Naive thymus-derived CD4-positive, alpha-beta T cell (primary cell): ENCODE measurements at regions not wholly inside any gene's neighbourhood (a gene's known extent, or its start where the extent isn't known, plus 50 kb on each side); places are given as distances from the start of the nearest gene placed in this dataset.
"Not testable (repeated sequence)": the region's sequence is repeated elsewhere in the genome, so short reads cannot be mapped to it uniquely, and the experiment has no call there.

Experiments used
- ATAC-seq: fragments of 150-1000 bp; cut with Tn5 transposase; 2 replicates; pipeline ENCODE4 v1.10.0; 2021; ENCODE audit warnings: mild to moderate bottlenecking, moderate library complexity
- CTCF ChIA-PET: fragments of 350-600 bp; sonication (Branson Sonifier 250); formaldehyde crosslinking; loops from one replicate; lab custom pipeline; 2021; ENCODE audit warnings: antibody characterized with exemption; lab: Charles Lee
- POLR2A ChIA-PET: fragments of 350-600 bp; sonication (Branson Sonifier 250); formaldehyde crosslinking; loops from one replicate; lab custom pipeline; 2021; ENCODE audit warnings: antibody characterized with exemption, inconsistent platforms; lab: Charles Lee
- DNase-seq, 9 donors: peaks; one replicate each; pipeline versions ENCODE4 v3.0.0 to v3.0.0-alpha.2; 2020 to 2022; ENCODE audit warnings: mixed read lengths in 1 of 9
- H3K27ac ChIP-seq: one replicate; pipeline ENCODE4 v1.7.0; 2013; ENCODE audit warnings: mild to moderate bottlenecking, low read depth, low read length, moderate library complexity
- H3K27me3 ChIP-seq, 2 donors: one replicate each; pipeline ENCODE4 v1.7.0; 2013; ENCODE audit warnings: low read length in 2 of 2, mild to moderate bottlenecking in 2 of 2, moderate library complexity in 2 of 2; ENCODE audit not compliant: control insufficient read depth in 2 of 2, insufficient read depth in 2 of 2
- H3K36me3 ChIP-seq, 3 experiments: 1 replicate in 2 of 3; 2 replicates in 1 of 3; pipeline ENCODE4 v1.7.0; 2013; ENCODE audit warnings: low read length in 3 of 3, mild to moderate bottlenecking in 3 of 3, moderate library complexity in 1 of 3; ENCODE audit not compliant: insufficient read depth in 3 of 3, control insufficient read depth in 2 of 3
- H3K4me1 ChIP-seq, 2 donors: one replicate each; pipeline ENCODE4 v1.7.0; 2013; ENCODE audit warnings: low read length in 2 of 2, mild to moderate bottlenecking in 2 of 2, moderate library complexity in 1 of 2; ENCODE audit not compliant: control insufficient read depth in 2 of 2, insufficient read depth in 2 of 2
- H3K4me3 ChIP-seq: 2 replicates; pipeline ENCODE4 v1.7.0; 2013; ENCODE audit warnings: mild to moderate bottlenecking, low read length
- H3K9me3 ChIP-seq, 3 experiments: 1 replicate in 2 of 3; 2 replicates in 1 of 3; pipeline ENCODE4 v1.7.0; 2013; ENCODE audit warnings: low read length in 3 of 3; ENCODE audit not compliant: control insufficient read depth in 2 of 3
- H3K27ac Mint-ChIP-seq, 9 donors: one replicate each; pipeline ENCODE4 v1.8.0; 2020 to 2022; ENCODE audit warnings: mixed read lengths in 9 of 9, mild to moderate bottlenecking in 8 of 9, moderate library complexity in 5 of 9, inconsistent platforms in 2 of 9
- H3K27me3 Mint-ChIP-seq, 5 donors: one replicate each; pipeline ENCODE4 v1.8.0; 2021 to 2022; ENCODE audit warnings: mixed read lengths in 5 of 5, mild to moderate bottlenecking in 1 of 5
- H3K36me3 Mint-ChIP-seq, 5 donors: one replicate each; pipeline ENCODE4 v1.8.0; 2020 to 2022; ENCODE audit warnings: mixed read lengths in 5 of 5, mild to moderate bottlenecking in 3 of 5, inconsistent platforms in 1 of 5
- H3K4me1 Mint-ChIP-seq, 7 donors: one replicate each; pipeline ENCODE4 v1.8.0; 2020 to 2022; ENCODE audit warnings: mixed read lengths in 7 of 7, mild to moderate bottlenecking in 3 of 7, inconsistent platforms in 1 of 7
- H3K4me3 Mint-ChIP-seq, 10 donors: one replicate each; pipeline ENCODE4 v1.8.0; 2020 to 2022; ENCODE audit warnings: mild to moderate bottlenecking in 10 of 10, mixed read lengths in 10 of 10, moderate library complexity in 6 of 10, inconsistent platforms in 2 of 10
- H3K9me3 Mint-ChIP-seq, 11 donors: one replicate each; pipeline ENCODE4 v1.8.0; 2020 to 2022; ENCODE audit warnings: mixed read lengths in 11 of 11, mild to moderate bottlenecking in 4 of 11, inconsistent platforms in 1 of 11, moderate library complexity in 1 of 11
- intact Hi-C, 2 donors: fragments of 100-400 bp; cut with micrococcal nuclease; formaldehyde crosslinking; loops; one replicate each; pipeline ENCODE4 v1.15.1; 2023

DNA sequence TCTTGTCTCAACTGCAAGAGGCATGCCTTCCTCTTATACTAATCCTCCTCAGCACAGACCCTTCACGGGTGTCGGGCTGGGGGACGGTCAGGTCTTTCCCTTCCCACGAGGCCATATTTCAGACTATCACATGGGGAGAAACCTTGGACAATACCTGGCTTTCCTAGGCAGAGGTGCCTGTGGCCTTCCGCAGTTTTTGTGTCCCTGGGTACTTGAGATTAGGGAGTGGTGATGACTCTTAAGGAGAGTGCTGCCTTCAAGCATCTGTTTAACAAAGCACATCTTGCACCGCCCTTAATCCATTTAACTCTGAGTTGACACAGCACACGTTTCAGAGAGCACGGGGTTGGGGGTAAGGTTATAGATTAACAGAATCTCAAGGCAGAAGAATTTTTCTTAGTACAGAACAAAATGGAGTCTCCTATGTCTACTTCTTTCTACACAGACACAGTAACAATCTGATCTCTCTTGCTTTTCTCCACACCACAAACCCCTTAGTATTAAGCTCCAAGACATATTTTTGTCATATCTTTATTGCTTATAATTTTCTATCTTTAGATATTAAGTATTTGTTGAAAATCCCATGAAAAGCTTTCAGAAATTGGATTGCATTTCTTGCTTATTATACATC lies 72.8 kb upstream of the LPCAT1 start:
- H3K4me3 Mint-ChIP-seq, H3K9me3 ChIP-seq, H3K27ac Mint-ChIP-seq, DNase-seq, POLR2A ChIA-PET, H3K27me3 Mint-ChIP-seq, CTCF ChIA-PET, H3K27me3 ChIP-seq, H3K4me3 ChIP-seq, intact Hi-C loops, H3K4me1 ChIP-seq, H3K9me3 Mint-ChIP-seq, H3K36me3 ChIP-seq, ATAC-seq: not testable (repeated sequence)
- peaks cover 0 to 14% (median 8%) of the 10 kb centered on the region in 7 donors for H3K4me1 Mint-ChIP-seq
- peak overlapping the region; percentile 35 for H3K27ac ChIP-seq
- H3K36me3 Mint-ChIP-seq = peaks cover 0 to 19% (median 8%) of the 10 kb centered on the region in 5 donors

DNA sequence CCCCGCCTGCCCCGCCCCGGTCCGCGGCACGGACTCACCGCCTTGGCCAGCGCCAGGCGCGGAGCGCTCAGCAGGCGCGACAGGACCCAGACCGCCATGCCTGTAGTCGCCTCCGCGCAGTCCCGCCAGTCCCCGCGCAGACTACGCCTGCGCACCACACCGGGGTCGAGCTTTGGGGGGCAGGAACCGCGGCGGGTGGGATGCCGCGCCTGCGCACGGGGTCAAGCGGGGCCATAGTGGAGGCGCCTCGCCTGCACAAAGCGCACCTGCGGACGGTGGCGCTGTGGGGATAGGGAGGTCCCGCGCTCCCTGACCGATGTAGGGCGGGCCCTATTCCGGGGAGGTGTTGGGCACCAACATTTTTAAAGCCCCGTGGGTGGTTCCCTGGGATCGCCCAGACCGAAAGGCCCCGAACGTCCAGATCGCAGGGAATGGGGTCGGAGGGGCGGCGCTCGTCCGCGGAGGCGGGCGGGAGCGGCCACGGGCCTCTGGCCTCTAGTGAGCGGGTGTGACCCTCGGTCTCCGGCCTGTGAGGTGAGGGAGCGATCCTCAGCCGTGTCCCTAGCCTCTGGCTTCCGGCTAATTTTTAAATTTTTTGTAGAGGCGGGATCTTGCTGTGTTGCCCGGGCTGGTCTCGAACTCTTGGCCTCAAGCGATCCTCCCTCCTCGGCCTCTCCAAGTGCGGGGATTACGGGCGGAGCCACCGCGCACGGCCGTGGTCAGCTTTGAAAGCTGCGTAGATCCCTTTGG lies 70.8 kb upstream of the LPCAT1 start:
- Mint-ChIP-seq H3K4me3 (peak overlapping the region; percentile 53 to 86 (median 78)), H3K27me3 (peaks cover 0 to 3% (median 0%) of the 10 kb centered on the region in 5 donors), H3K27ac (peak overlapping the region in 3 of 9 donors; percentile 54 to 81 (median 77)), H3K36me3 (peaks cover 0 to 7% (median 5%) of the 10 kb centered on the region in 5 donors), H3K4me1 (peaks cover 0 to 16% (median 8%) of the 10 kb centered on the region in 7 donors), H3K9me3 (no peaks in the 10 kb centered on the region)
- Histone ChIP-seq H3K36me3 (no peaks in the 10 kb centered on the region), H3K4me3 (peak overlapping the region; percentile 71), H3K9me3 (no peaks in the 10 kb centered on the region), H3K27ac (peak overlapping the region; percentile 58), H3K4me1 (no peaks in the 10 kb centered on the region), H3K27me3 (no peaks in the 10 kb centered on the region)
- POLR2A ChIA-PET = interaction anchor here (1.3 kb wide), 1 partner anchor 58 kb away, joined by 5 read pairs; no protein-coding TSS in a partner anchor
- intact Hi-C loops = loop anchor here in 1 of 2 donors (1.0 kb wide), 4 partner anchors 47 to 426 kb away; partner anchors contain the start of gene LPCAT1
- CTCF ChIA-PET = interaction anchor here (0.7 kb wide), 1 partner anchor 605 kb away, joined by 3 read pairs; no protein-coding TSS in a partner anchor
- ATAC-seq (peak; percentile 91), DNase-seq (peak; percentile 10 to 75 (median 64))

DNA sequence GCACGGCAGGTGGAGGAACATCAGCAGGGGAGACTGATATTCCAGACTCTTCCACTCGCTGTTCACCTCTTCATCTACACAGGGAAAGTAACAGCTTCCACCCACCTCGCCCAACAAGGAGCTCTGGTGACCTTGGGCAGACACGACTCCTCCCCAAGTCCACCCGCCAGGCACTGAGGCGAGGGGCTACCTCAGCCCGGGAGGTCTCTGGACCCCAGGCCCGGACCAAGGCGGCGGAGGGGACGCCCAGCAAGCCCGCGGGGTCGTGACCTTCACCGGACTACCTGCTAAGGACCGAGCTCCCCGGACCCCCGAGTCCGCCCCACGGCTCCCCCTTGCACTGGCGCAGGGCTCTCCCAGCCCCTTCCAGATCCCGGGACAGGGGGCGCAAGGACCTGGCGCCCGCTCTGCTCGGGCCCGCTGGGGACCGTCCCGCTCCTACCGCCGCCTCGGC lies 70.2 kb upstream of the LPCAT1 start:
- Mint-ChIP-seq H3K9me3 (no peaks in the 10 kb centered on the region), H3K4me3 (peak overlapping the region in 9 of 10 donors; percentile 44 to 86 (median 79)), H3K27ac (peak overlapping the region in 3 of 9 donors; percentile 32 to 64 (median 57)), H3K36me3 (peaks cover 0 to 6% (median under 1%) of the 10 kb centered on the region in 5 donors), H3K27me3 (peaks cover 0 to 3% (median 0%) of the 10 kb centered on the region in 5 donors), H3K4me1 (peaks cover 0 to 16% (median 8%) of the 10 kb centered on the region in 7 donors)
- ATAC-seq (no peak), DNase-seq (peak in 2 of 9 donors; percentile 6 to 23)
- ChIA-PET CTCF (interaction anchor here (0.7 to 1.2 kb wide), 2 partner anchors 51 to 604 kb away, joined by 3 read pairs; no protein-coding TSS in a partner anchor), POLR2A (interaction anchor here (0.5 to 1.3 kb wide), 3 partner anchors 28 to 212 kb away, joined by 3 to 5 read pairs (median 4); no protein-coding TSS in a partner anchor)
- H3K4me3 ChIP-seq = peak overlapping the region; percentile 71
- intact Hi-C loops = loop anchor here in 1 of 2 donors (1.0 kb wide), 4 partner anchors 47 to 426 kb away; partner anchors contain the start of gene LPCAT1
- H3K9me3 ChIP-seq = no peaks in the 10 kb centered on the region
- no peaks in the 10 kb centered on the region for H3K4me1 ChIP-seq
- no peaks in the 10 kb centered on the region for H3K27me3 ChIP-seq
- H3K36me3 ChIP-seq = peaks cover 0 to under 1% (median 0%) of the 10 kb centered on the region in 3 experiments
- peak overlapping the region; percentile 58 for H3K27ac ChIP-seq

DNA sequence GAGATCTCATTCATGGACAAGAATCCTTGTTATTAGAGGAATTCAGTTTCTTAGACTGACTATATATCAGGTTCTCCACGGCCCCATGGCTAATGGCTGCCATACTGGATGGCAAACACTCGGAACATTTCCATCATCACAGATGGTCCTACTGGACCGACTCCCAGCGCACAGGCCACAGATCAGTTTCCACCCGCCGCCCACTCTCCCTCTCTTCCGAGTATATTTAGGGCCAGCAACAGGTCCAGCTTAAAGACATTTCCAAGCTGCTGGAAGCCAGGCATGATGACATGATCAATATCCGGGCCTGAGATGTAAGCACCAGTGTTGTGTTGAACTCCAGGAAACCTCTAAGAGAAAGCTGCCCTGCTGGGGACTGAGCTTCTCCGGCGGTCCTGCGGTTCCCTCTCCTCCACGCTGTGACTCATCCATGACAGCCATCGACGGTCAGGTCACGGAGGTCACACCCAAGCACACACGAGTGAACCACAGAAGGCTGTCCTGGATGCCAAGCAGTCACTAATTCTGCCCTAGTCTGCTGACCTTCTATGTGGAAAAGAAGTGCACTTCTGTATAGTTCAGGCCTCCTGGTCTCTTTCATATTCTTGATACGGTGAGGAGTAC lies 64.4 kb upstream of the LPCAT1 start:
- H3K9me3 ChIP-seq, CTCF ChIA-PET, H3K27me3 ChIP-seq, H3K27me3 Mint-ChIP-seq, H3K9me3 Mint-ChIP-seq, H3K4me3 ChIP-seq, intact Hi-C loops, POLR2A ChIA-PET, H3K4me1 ChIP-seq, DNase-seq, H3K27ac Mint-ChIP-seq, ATAC-seq, H3K4me3 Mint-ChIP-seq, H3K27ac ChIP-seq: not testable (repeated sequence)
- Mint-ChIP-seq H3K36me3 (peaks cover 0 to 34% (median 21%) of the 10 kb centered on the region in 5 donors), H3K4me1 (peaks cover 0 to 15% (median 3%) of the 10 kb centered on the region in 7 donors)
- peaks cover 0 to 15% (median 4%) of the 10 kb centered on the region in 3 experiments for H3K36me3 ChIP-seq

DNA sequence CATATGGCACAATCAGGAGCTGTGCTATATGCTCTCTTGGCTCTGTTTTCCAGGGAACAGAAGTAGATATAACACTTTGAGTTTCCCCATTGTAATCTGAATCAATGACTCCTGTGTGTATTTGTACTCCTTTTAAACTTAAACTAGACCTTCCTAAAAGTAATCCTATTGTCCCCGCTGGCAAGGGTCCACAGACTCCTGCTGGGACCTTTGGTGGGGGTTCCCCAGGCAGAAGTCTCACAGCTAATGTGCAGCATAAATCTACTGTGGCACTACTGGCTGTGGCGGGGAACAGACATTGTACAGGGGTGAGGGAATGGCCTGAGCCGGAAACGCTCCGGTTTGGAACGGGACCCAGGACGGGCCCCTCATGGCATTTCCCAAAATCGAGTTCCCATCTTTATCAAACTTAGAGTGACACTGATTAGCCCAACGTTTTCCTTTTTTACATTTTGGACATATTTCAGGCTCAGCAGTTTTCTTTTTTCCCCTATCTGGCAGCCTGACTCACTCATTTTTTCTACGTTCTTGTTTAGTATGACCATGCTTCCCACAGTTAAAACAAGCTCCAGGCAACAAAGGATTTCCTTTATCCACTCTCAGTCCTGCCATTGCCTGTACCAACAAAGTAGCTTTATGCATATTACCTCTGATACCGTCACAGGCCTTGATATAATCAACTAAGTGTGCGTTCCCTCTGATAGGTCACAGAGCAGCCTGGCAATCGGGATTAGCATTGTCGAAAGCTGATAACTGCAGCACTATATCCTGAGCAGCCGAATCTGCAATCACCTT lies 59.5 kb upstream of the LPCAT1 start:
- POLR2A ChIA-PET, CTCF ChIA-PET, H3K9me3 Mint-ChIP-seq, H3K36me3 ChIP-seq, H3K9me3 ChIP-seq, ATAC-seq, H3K27ac Mint-ChIP-seq, H3K4me3 ChIP-seq, H3K4me3 Mint-ChIP-seq, H3K27ac ChIP-seq, H3K27me3 Mint-ChIP-seq, H3K4me1 ChIP-seq, DNase-seq, H3K27me3 ChIP-seq, intact Hi-C loops, H3K4me1 Mint-ChIP-seq: not testable (repeated sequence)
- H3K36me3 Mint-ChIP-seq = peaks cover 9 to 39% (median 36%) of the 10 kb centered on the region in 5 donors

DNA sequence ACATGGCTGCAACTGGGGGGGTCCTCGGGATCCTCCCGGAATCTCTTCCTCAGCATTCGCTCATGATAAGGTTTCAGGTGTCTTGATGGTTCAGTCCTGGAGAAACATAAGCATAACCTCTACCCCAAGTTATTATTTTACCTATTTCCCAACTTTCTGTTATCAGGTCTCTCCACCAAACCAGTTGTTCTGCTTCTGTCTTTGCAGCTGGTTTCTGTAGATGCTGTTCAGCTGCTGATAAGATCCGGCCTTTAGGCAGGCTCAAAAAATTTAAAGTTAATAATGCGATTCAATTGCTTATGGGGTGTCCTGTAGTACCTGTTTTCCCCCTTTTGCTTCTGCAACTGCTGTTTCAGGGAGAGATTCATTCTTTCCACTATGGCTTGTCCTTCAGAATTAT lies 55.6 kb upstream of the LPCAT1 start:
- H3K9me3 ChIP-seq, POLR2A ChIA-PET, intact Hi-C loops, H3K36me3 ChIP-seq, H3K4me1 ChIP-seq, DNase-seq, H3K4me3 Mint-ChIP-seq, H3K27ac ChIP-seq, H3K27me3 Mint-ChIP-seq, H3K4me3 ChIP-seq, ATAC-seq, H3K4me1 Mint-ChIP-seq, CTCF ChIA-PET, H3K27ac Mint-ChIP-seq, H3K9me3 Mint-ChIP-seq, H3K27me3 ChIP-seq: not testable (repeated sequence)
- peaks cover 9 to 29% (median 21%) of the 10 kb centered on the region in 5 donors for H3K36me3 Mint-ChIP-seq
